WI38 (cell line): ENCODE measurements at regions not wholly inside any gene's neighbourhood (a gene's known extent, or its start where the extent isn't known, plus 50 kb on each side); places are given as distances from the start of the nearest gene placed in this dataset.

Experiments
- H3K4me3 ChIP-seq: 2 replicates; pipeline ENCODE4 v1.5.1; 2011; ENCODE audit warnings: low read depth, mild to moderate bottlenecking, control low read depth, low read length
- TF ChIP-seq, protein P1 (sequence below): IDR thresholded peaks from 2 replicates; pipeline ENCODE4 v1.5.1; 2012; ENCODE audit warnings: low read depth, mild to moderate bottlenecking, control low read depth, low read length

DNA sequence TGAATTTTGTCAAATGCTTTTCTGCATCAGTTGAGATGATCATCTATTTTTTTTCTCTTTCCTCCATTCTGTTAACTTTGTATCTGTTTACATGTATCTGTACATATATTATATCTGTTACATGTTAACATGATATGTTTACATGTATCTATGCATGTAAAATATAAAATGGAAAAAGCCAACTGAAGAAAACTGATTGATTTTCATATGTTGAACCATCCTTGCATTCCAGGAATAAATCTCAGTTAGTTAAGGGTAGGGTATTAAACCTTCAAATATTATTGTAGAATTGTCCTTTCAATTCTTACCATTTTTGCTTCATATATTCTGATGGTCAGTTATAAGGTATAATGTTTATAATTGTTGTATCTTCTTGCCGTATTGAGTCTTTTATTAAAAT lies 336.1 kb downstream of the ZFHX3 start:
- H3K4me3 ChIP-seq = no peak overlapping the region
- TF ChIP-seq, protein P1, sequence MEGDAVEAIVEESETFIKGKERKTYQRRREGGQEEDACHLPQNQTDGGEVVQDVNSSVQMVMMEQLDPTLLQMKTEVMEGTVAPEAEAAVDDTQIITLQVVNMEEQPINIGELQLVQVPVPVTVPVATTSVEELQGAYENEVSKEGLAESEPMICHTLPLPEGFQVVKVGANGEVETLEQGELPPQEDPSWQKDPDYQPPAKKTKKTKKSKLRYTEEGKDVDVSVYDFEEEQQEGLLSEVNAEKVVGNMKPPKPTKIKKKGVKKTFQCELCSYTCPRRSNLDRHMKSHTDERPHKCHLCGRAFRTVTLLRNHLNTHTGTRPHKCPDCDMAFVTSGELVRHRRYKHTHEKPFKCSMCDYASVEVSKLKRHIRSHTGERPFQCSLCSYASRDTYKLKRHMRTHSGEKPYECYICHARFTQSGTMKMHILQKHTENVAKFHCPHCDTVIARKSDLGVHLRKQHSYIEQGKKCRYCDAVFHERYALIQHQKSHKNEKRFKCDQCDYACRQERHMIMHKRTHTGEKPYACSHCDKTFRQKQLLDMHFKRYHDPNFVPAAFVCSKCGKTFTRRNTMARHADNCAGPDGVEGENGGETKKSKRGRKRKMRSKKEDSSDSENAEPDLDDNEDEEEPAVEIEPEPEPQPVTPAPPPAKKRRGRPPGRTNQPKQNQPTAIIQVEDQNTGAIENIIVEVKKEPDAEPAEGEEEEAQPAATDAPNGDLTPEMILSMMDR = no peak

DNA sequence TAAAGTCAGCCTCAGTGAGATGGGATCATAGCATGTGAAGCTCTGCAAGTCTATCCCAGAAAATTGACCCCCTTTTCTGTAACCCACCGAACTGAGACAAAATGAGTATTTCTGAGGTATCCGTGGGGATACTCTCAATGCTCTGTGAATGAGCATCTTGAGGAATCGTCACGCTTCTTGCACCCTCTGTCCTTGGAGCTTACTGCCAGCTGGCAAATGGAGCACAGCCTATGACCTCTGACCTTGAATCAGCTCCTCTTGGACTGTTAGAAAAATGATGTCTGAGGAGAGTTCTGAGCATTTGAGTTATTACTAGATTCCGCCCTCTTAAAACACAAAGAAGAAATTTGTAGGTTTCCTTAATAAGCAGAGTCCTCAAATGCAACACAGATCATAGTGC lies 342.1 kb downstream of the ZFHX3 start:
- TF ChIP-seq, protein P1 = no peak
- H3K4me3 ChIP-seq = no peak overlapping the region

DNA sequence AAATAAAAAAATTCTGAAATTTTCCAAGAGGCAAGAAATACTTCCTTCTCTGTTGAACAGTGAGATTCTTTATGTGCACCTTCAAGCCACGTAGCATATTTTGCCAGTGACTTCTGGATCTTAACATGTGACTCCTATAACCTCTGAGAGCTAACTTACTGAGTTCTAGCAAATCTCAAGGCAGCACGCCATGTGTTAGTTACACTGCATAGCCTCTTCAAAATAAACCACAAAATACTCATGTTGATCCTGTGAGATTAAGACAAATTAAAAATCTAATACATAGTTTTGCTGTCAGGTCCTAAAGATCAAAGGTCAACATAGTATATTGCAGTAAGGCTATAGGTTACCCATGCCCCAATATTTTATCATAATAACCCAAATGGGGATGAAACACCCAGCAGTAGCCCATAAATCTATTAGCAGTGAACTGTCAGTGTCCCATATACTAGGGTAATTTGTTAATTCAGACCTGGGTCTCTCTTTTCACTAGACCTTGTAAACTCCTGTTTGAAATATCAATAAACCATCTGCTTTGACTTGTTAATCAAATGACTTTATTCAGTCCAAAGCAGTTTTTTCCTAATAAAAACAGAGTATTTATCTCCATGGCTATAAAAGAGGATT lies 343.1 kb downstream of the ZFHX3 start:
- H3K4me3 ChIP-seq = no peak overlapping the region
- TF ChIP-seq, protein P1 = no peak

DNA sequence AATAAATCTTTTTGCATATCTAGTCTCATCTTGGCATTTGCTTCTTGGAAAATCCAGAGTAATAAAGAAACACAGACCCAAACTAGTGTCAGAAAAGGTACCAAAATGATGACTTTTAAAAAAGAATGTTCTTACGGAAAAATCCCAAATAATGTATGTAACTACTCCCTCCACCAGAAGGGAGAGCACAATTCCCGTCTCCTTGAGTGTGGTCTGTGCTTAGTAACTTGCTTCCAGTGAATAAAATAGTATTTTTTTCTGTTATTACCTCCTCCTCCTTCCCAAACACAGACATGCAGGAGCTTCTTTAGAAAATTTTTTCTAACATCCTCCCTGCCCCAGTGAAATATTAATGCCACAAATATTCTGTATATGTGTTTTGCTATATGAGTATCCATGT lies 358.1 kb downstream of the ZFHX3 start:
- TF ChIP-seq, protein P1 = no peak
- no peak overlapping the region for H3K4me3 ChIP-seq

DNA sequence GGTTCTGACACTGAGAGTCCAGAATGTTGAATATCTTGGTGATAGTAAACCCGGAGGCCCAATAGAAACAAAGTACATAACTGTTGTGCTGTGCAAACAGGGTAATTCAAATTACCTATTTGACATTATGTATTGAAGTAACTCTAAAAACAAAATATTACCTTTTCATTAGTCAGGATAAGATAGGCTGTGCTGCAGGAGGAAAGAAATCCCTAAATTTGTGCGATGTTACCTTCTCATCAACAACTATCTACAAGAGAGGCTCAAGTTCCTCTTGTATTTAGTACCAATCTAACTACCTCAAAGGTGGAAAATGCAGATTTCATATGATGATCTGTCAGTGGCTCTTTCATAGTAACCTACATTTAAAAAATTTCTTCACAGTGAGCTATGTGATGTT lies 367.2 kb downstream of the ZFHX3 start:
- no peak overlapping the region for H3K4me3 ChIP-seq
- TF ChIP-seq, protein P1 = no peak

DNA sequence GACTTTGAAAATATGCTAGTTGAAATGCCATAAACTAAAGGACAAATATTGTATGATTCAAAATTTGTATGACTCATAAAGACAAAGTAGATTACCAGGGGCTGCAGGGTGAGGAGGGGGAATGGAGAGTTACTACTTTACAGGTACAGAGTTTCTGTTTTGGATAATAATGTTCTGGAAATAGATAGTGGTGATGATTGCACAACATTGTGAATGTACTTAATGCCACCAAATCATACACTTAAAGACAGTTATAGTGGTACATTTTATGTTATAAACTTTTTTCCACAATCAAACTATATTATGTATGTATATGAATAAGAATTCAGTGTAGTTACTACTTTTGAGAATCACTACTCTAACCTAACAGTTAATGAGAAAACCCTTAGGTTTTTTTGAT lies 368.1 kb downstream of the ZFHX3 start:
- TF ChIP-seq, protein P1 = no peak

DNA sequence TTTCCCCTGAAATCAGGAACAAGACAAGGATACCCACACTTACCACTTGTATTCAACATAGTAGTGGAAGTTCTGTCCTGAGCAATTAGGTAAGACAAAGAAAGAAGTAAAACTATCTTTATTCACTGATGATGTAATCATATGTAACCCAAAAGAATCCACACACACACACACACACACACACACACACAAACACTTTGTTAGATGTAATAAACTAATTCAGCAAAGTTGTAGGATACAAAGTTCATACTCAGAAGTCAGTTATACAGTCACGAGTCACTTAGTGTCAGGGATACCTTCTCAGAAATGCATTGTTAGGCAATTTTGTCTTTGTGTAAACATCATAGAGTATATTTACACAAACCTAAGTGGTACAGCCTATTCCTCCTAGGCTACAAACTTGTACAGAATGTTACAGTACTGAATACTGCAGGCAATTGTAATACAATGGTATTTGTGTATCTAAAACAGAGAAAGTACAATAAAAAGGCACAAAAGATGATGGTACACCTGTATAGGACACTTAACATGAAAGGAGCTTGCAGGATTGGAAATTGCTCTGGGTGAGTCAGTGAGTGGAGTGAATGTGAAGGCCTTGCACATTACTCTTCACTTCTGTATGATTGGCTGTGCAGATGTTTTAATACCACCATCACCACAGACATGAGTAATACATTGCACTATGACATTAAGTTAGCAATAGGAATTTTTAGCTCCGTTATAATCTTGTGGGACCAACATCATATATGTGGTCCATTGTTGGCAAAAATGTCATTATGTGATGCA lies 370.1 kb downstream of the ZFHX3 start:
- TF ChIP-seq, protein P1 = no peak
- no peak overlapping the region for H3K4me3 ChIP-seq

More for the DNA sequence above, 368.1 kb downstream of the ZFHX3 start:
- H3K4me3 ChIP-seq = no peak overlapping the region
